ENCODE measurements at regions not wholly inside any gene's neighbourhood (a gene's known extent, or its start where the extent isn't known, plus 50 kb on each side); places are given as distances from the start of the nearest gene placed in this dataset.

GRCh38 chr3:59270209-59270608 lies 220.4 kb upstream of the CFAP20DC start:
- DNase-seq (ENCODE audit: insufficient read length, low spot score) (no peak), FAIRE-seq (no peak)
- TF ChIP-seq, protein P1, sequence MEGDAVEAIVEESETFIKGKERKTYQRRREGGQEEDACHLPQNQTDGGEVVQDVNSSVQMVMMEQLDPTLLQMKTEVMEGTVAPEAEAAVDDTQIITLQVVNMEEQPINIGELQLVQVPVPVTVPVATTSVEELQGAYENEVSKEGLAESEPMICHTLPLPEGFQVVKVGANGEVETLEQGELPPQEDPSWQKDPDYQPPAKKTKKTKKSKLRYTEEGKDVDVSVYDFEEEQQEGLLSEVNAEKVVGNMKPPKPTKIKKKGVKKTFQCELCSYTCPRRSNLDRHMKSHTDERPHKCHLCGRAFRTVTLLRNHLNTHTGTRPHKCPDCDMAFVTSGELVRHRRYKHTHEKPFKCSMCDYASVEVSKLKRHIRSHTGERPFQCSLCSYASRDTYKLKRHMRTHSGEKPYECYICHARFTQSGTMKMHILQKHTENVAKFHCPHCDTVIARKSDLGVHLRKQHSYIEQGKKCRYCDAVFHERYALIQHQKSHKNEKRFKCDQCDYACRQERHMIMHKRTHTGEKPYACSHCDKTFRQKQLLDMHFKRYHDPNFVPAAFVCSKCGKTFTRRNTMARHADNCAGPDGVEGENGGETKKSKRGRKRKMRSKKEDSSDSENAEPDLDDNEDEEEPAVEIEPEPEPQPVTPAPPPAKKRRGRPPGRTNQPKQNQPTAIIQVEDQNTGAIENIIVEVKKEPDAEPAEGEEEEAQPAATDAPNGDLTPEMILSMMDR (IDR thresholded peaks at IDR 0.05; ENCODE audit: insufficient read depth, missing control alignments) = no peak

GRCh38 chr3:59268170-59268569 lies 218.3 kb upstream of the CFAP20DC start:
- FAIRE-seq = no peak
- no peak for DNase-seq (ENCODE audit: insufficient read length, low spot score)
- TF ChIP-seq, protein P1 (IDR thresholded peaks at IDR 0.05; ENCODE audit: insufficient read depth, missing control alignments) = no peak

- no peak for FAIRE-seq
- DNase-seq (ENCODE audit: insufficient read length, low spot score) = no peak
- TF ChIP-seq, protein P1 (IDR thresholded peaks at IDR 0.05; ENCODE audit: insufficient read depth, missing control alignments) = no peak
Observed at GRCh38 chr3:59267021-59267420, 217.2 kb upstream of the CFAP20DC start.

GRCh38 chr3:59266551-59266950 lies 216.7 kb upstream of the CFAP20DC start:
- FAIRE-seq (no peak), DNase-seq (ENCODE audit: insufficient read length, low spot score) (no peak)
- TF ChIP-seq, protein P1 (IDR thresholded peaks at IDR 0.05; ENCODE audit: insufficient read depth, missing control alignments) = no peak

- TF ChIP-seq, protein P1 (IDR thresholded peaks at IDR 0.05; ENCODE audit: insufficient read depth, missing control alignments) = no peak
- FAIRE-seq = no peak
- no peak for DNase-seq (ENCODE audit: insufficient read length, low spot score)
Observed at GRCh38 chr3:59265566-59265965, 215.7 kb upstream of the CFAP20DC start.

GRCh38 chr3:59264366-59264765 lies 214.5 kb upstream of the CFAP20DC start:
- no peak for FAIRE-seq
- no peak for DNase-seq (ENCODE audit: insufficient read length, low spot score)

DNA sequence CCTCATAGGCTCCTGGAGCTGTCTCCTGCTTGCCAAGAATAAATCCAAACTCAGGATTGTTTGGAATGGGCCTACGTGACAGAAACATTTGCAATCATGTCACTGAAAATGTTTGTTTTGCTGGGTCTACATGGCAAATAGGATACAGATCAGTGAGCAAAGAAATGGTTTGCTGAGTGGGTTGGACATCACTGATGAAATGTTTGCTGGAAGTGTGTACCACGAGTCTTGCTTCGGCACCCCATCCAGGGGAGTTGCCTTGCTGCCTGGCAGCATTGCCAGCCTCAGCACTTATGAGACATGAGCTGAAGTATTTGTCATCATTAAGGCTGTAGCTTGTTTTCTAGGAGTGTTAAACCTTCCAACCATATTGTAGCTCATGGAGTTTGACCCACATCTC lies 213.3 kb upstream of the CFAP20DC start:
- TF ChIP-seq, protein P1 (IDR thresholded peaks at IDR 0.05; ENCODE audit: insufficient read depth, missing control alignments) = no peak
- FAIRE-seq (no peak), DNase-seq (ENCODE audit: insufficient read length, low spot score) (no peak)

More at GRCh38 chr3:59264366-59264765, 214.5 kb upstream of the CFAP20DC start:
- TF ChIP-seq, protein P1 (IDR thresholded peaks at IDR 0.05; ENCODE audit: insufficient read depth, missing control alignments) = no peak

Data from D721Med (cell line).